SK-N-SH treated with all-trans-retinoic acid at 6 μM for 48 hours (cell line): ENCODE measurements at regions not wholly inside any gene's neighbourhood (a gene's known extent, or its start where the extent isn't known, plus 50 kb on each side); places are given as distances from the start of the nearest gene placed in this dataset.

Experiments
- CSDC2 ChIP-seq: fragments of 250-450 bp; sonication (Bioruptor Pico); IDR thresholded peaks from 2 replicates; pipeline ENCODE4 v1.5.0; 2020; ENCODE audit warnings: mild to moderate bottlenecking, moderate library complexity
- GLIS3 ChIP-seq: fragments of 250-450 bp; sonication (Bioruptor Pico); IDR thresholded peaks from 2 replicates; pipeline ENCODE4 v1.5.0; 2020; ENCODE audit warnings: mild to moderate bottlenecking, moderate library complexity
- ISL1 ChIP-seq: fragments of 250-450 bp; sonication (Bioruptor Pico); IDR thresholded peaks from 2 replicates; pipeline ENCODE4 v2.1.2; 2022; ENCODE audit warnings: mild to moderate bottlenecking, moderate library complexity
- PATZ1 ChIP-seq: fragments of 250-450 bp; sonication (Bioruptor Pico); IDR thresholded peaks from 2 replicates; pipeline ENCODE4 v1.8.0; 2020; ENCODE audit warnings: mild to moderate bottlenecking, moderate library complexity, borderline replicate concordance
- POU6F1 ChIP-seq: fragments of 250-450 bp; sonication (Bioruptor Pico); IDR thresholded peaks from 2 replicates; pipeline ENCODE4 v1.8.0; 2021; ENCODE audit warnings: low read depth, mild to moderate bottlenecking, moderate library complexity, borderline replicate concordance
- TOX ChIP-seq: fragments of 250-450 bp; sonication (Bioruptor Pico); IDR thresholded peaks from 2 replicates; pipeline ENCODE4 v1.8.0; 2021; ENCODE audit warnings: mild to moderate bottlenecking, moderate library complexity, borderline replicate concordance
- ZC3H10 ChIP-seq: fragments of 250-450 bp; sonication (Bioruptor Pico); IDR thresholded peaks from 2 replicates; pipeline ENCODE4 v1.5.1; 2021; ENCODE audit warnings: mild to moderate bottlenecking, moderate library complexity
- ZFP3 ChIP-seq: fragments of 250-450 bp; sonication (Bioruptor Pico); IDR thresholded peaks from 2 replicates; pipeline ENCODE4 v1.5.0; 2020; ENCODE audit warnings: mild to moderate bottlenecking, moderate library complexity
- ZFP30 ChIP-seq: fragments of 450-650 bp; formaldehyde crosslinking; IDR thresholded peaks from 2 replicates; pipeline ENCODE4 v1.5.0; 2022; ENCODE audit warnings: mild to moderate bottlenecking, moderate library complexity
- ZNF565 ChIP-seq: fragments of 450-650 bp; formaldehyde crosslinking; conservative IDR thresholded peaks from 2 replicates; pipeline ENCODE4 v1.5.0; 2020; ENCODE audit warnings: low read depth, mild to moderate bottlenecking, moderate library complexity
- ZNF70 ChIP-seq: fragments of 450-650 bp; formaldehyde crosslinking; IDR thresholded peaks from 2 replicates; pipeline ENCODE4 v1.5.0; 2020; ENCODE audit warnings: mild to moderate bottlenecking, moderate library complexity

- TF ChIP-seq ISL1 (CRISPR knock-in tag) (no peak), POU6F1 (CRISPR knock-in tag) (no peak), ZC3H10 (no peak), GLIS3 (CRISPR knock-in tag) (no peak), TOX (CRISPR knock-in tag) (no peak), ZNF70 (CRISPR knock-in tag) (no peak), ZFP30 (CRISPR knock-in tag) (no peak), ZNF565 (no peak), CSDC2 (CRISPR knock-in tag) (no peak), ZFP3 (CRISPR knock-in tag) (no peak), PATZ1 (no peak)
These were observed 80.1 kb downstream of the MTERF1 start for GRCh38 chr7:91800389-91800788.
